ENCODE measurements at regions not wholly inside any gene's neighbourhood (a gene's known extent, or its start where the extent isn't known, plus 50 kb on each side); places are given as distances from the start of the nearest gene placed in this dataset.
A peak's percentile ranks its signal among the peaks of the same experiment; 100 is the strongest.

DNA sequence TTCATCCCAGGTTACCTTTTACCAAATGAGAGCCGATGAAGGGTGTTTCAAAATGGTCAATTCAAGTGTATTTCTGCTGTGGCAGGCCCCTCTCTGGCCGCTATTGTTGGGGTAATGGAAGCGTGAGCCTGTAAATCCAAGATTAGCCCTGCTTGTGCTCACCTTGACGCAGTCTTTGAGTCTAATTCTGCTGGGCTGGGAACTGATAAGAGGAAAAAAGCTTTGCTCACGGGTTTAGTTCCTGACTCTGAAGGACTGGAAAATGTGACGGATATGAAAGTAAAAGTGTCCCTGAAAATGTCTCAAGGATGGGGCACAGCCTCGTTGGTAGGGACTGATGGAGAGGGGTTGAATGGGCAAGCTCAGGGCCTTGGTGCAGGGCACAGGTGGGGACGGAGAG is 125.9 kb upstream of the GALNT2 start:
- Histone ChIP-seq H3K27ac (no peak overlapping the region), H3K4me3 (ENCODE audit: low read depth, low read length) (no peak overlapping the region), H3K27me3 (ENCODE audit: insufficient read depth, low read depth, severe bottlenecking) (no peaks in the 10 kb centered on the region), H3K9me3 (ENCODE audit: severe bottlenecking) (no peaks in the 10 kb centered on the region), H3K36me3 (no peaks in the 10 kb centered on the region)
- peak; percentile 8 for DNase-seq
- TF ChIP-seq, protein P1, sequence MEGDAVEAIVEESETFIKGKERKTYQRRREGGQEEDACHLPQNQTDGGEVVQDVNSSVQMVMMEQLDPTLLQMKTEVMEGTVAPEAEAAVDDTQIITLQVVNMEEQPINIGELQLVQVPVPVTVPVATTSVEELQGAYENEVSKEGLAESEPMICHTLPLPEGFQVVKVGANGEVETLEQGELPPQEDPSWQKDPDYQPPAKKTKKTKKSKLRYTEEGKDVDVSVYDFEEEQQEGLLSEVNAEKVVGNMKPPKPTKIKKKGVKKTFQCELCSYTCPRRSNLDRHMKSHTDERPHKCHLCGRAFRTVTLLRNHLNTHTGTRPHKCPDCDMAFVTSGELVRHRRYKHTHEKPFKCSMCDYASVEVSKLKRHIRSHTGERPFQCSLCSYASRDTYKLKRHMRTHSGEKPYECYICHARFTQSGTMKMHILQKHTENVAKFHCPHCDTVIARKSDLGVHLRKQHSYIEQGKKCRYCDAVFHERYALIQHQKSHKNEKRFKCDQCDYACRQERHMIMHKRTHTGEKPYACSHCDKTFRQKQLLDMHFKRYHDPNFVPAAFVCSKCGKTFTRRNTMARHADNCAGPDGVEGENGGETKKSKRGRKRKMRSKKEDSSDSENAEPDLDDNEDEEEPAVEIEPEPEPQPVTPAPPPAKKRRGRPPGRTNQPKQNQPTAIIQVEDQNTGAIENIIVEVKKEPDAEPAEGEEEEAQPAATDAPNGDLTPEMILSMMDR (IDR thresholded peaks at IDR 0.05; ENCODE audit: low read depth, low read length), result no peak

DNA sequence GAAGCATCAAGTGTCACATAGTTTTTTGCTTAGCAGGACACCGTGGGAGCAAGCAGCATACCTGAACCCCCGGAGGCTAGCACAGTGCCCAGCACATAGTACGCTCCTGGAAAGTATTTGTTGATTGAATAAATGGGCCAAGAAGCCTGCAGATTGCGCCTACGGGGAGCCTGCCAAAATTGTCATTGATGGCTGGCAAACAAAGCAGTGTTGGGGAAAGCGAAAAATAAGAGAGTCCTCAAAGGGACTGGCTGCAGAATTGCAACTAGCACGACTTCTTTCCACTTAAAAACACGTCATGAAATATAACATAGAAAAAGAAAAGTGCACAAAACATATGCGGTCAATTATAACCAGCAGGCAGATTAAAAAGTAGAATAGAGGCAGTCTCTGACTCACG is 125.2 kb upstream of the GALNT2 start:
- Histone ChIP-seq H3K4me3 (ENCODE audit: low read depth, low read length) (no peak overlapping the region), H3K27me3 (ENCODE audit: insufficient read depth, low read depth, severe bottlenecking) (no peaks in the 10 kb centered on the region), H3K9me3 (ENCODE audit: severe bottlenecking) (no peaks in the 10 kb centered on the region), H3K27ac (no peak overlapping the region), H3K36me3 (no peaks in the 10 kb centered on the region)
- TF ChIP-seq, protein P1 (IDR thresholded peaks at IDR 0.05; ENCODE audit: low read depth, low read length), result no peak
- DNase-seq, result no peak

DNA sequence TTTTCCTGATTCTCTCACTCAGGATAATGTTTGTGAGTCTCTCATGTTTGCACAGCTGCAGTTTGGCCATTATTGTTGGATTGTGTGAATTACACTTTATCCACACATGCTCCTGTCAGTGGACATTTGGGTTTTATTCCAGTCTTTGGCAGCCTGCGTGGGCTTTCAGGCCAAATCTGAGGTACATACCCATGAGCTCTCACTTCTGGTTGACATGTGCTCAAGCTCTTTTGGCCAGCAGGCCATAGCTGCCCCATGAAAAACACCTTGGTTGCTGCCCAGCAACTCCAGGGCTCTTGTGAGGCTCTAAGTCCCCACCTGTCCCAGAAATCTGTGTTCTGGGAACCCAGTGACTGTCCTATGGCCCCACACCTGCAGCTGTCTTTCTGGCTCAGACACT is 124.5 kb upstream of the GALNT2 start:
- no peaks in the 10 kb centered on the region for H3K36me3 ChIP-seq
- TF ChIP-seq, protein P1 (IDR thresholded peaks at IDR 0.05; ENCODE audit: low read depth, low read length), result no peak
- no peaks in the 10 kb centered on the region for H3K27me3 ChIP-seq (ENCODE audit: insufficient read depth, low read depth, severe bottlenecking)
- no peak overlapping the region for H3K4me3 ChIP-seq (ENCODE audit: low read depth, low read length)
- DNase-seq, result no peak
- H3K27ac ChIP-seq, result no peak overlapping the region
- no peaks in the 10 kb centered on the region for H3K9me3 ChIP-seq (ENCODE audit: severe bottlenecking)

DNA sequence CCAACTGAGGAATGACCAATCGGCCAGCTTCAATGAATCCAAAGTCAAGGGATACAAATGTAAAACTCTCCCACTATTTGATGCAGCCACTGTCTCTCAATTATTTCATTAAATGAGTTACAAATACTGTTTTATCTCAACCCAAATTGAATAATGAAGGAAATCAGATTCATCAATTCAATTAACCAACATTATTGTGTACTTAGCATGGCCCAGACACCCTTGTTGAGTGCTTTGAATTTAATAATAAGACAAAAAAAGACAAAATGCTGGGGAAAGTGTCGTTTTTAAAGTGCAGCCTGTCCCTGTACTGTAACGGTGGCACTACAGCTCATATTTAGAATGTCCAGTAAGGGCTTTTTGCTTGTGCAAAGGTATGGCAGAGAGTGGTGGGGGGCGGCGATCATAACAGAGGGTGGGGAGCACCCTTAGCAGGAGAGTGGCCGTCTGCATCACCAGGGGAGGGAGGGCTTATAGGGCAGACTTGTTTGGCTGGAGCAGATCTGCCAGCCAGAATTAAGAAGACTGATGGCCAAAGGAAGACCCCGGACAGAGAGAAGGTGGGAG is 123.8 kb upstream of the GALNT2 start:
- no peaks in the 10 kb centered on the region for H3K27me3 ChIP-seq (ENCODE audit: insufficient read depth, low read depth, severe bottlenecking)
- H3K36me3 ChIP-seq, result no peaks in the 10 kb centered on the region
- no peaks in the 10 kb centered on the region for H3K9me3 ChIP-seq (ENCODE audit: severe bottlenecking)
- H3K27ac ChIP-seq, result no peak overlapping the region
- DNase-seq, result no peak
- H3K4me3 ChIP-seq (ENCODE audit: low read depth, low read length), result no peak overlapping the region
- TF ChIP-seq, protein P1 (IDR thresholded peaks at IDR 0.05; ENCODE audit: low read depth, low read length), result no peak

DNA sequence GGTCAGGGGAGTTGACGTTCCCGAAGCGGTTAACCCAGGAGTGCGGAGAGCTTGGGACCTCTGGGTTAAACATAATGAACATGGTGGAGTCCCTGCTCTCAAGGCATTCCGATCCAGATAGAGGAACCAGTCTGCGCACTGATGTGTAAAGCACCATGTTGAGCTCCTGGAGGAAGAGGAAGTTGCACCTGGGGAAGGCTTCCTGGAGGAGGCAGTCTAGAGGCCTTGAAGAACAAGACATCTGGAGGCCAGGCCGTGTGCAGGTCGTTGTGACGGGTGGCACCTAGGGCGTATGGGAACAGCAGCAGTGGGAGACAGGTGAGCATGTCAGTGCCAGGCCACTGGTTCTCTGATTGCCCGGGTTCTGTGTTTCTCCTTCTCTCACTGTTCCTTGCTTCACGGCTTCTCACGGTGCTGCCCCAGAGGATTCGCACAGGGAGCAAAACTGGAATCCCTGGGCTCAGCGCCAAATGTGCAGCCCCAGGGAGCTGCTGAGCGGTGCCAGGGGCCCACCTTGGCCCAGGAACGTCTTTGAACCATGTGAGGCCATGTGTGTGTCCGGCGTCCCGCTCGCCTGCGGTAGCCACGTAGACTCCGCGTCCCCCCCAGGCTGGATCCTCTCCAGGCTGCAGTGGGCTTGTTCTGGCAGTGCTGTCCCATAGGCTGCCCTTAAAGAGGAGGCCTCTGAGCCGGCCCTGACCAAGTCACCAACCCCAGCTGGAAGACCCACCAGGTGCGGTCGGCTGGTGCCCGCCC is 122.9 kb upstream of the GALNT2 start:
- no peaks in the 10 kb centered on the region for H3K27me3 ChIP-seq (ENCODE audit: insufficient read depth, low read depth, severe bottlenecking)

More for the DNA sequence above, 122.9 kb upstream of the GALNT2 start:
- Histone ChIP-seq H3K4me3 (ENCODE audit: low read depth, low read length) (no peak overlapping the region), H3K36me3 (no peaks in the 10 kb centered on the region), H3K27ac (no peak overlapping the region), H3K9me3 (ENCODE audit: severe bottlenecking) (no peaks in the 10 kb centered on the region)
- TF ChIP-seq, protein P1 (IDR thresholded peaks at IDR 0.05; ENCODE audit: low read depth, low read length), result no peak
- no peak for DNase-seq

All from WERI-Rb-1 (cell line).